ENCODE measurements at regions not wholly inside any gene's neighbourhood (a gene's known extent, or its start where the extent isn't known, plus 50 kb on each side); places are given as distances from the start of the nearest gene placed in this dataset.

- Histone ChIP-seq H3K27ac (no peak overlapping the region), H3K36me3 (replicated peaks) (no peaks in the 10 kb centered on the region), H3K4me3 (ENCODE audit: low read depth, low read length) (no peak overlapping the region), H3K27me3 (replicated peaks) (no peaks in the 10 kb centered on the region)
- in situ Hi-C loops (cut with HindIII; ENCODE audit: low pct_ligation_motif_present, low sequenced_read_pairs), result no loop called here
- DNase-seq, result no peak
- TF ChIP-seq CTCF (IDR thresholded peaks at IDR 0.05; ENCODE audit: low read depth, low read length, missing control alignments), result no peak
Measured at GRCh38 chr4:116328261-116328860, 757.0 kb downstream of the TRAM1L1 start.

- no peak for TF ChIP-seq CTCF (IDR thresholded peaks at IDR 0.05; ENCODE audit: low read depth, low read length, missing control alignments)
Measured at GRCh38 chr4:116323606-116324005, 761.8 kb downstream of the TRAM1L1 start.

GRCh38 chr4:116321471-116321870, 763.9 kb downstream of the TRAM1L1 start:
- Histone ChIP-seq H3K27ac (no peak overlapping the region), H3K27me3 (replicated peaks) (no peaks in the 10 kb centered on the region), H3K4me3 (ENCODE audit: low read depth, low read length) (no peak overlapping the region), H3K36me3 (replicated peaks) (no peaks in the 10 kb centered on the region)
- no peak for DNase-seq
- no peak for TF ChIP-seq CTCF (IDR thresholded peaks at IDR 0.05; ENCODE audit: low read depth, low read length, missing control alignments)
- in situ Hi-C loops (cut with HindIII; ENCODE audit: low pct_ligation_motif_present, low sequenced_read_pairs), result no loop called here

More at GRCh38 chr4:116323606-116324005, 761.8 kb downstream of the TRAM1L1 start:
- no peak overlapping the region for H3K27ac ChIP-seq
- DNase-seq, result no peak
- H3K4me3 ChIP-seq (ENCODE audit: low read depth, low read length), result no peak overlapping the region
- in situ Hi-C loops (cut with HindIII; ENCODE audit: low pct_ligation_motif_present, low sequenced_read_pairs), result no loop called here
- H3K27me3 ChIP-seq (replicated peaks), result no peaks in the 10 kb centered on the region
- H3K36me3 ChIP-seq (replicated peaks), result no peaks in the 10 kb centered on the region

GRCh38 chr4:116320859-116321258, 764.5 kb downstream of the TRAM1L1 start:
- in situ Hi-C loops (cut with HindIII; ENCODE audit: low pct_ligation_motif_present, low sequenced_read_pairs), result no loop called here
- no peak for DNase-seq
- no peaks in the 10 kb centered on the region for H3K27me3 ChIP-seq (replicated peaks)
- no peak overlapping the region for H3K4me3 ChIP-seq (ENCODE audit: low read depth, low read length)
- TF ChIP-seq CTCF (IDR thresholded peaks at IDR 0.05; ENCODE audit: low read depth, low read length, missing control alignments), result no peak
- no peaks in the 10 kb centered on the region for H3K36me3 ChIP-seq (replicated peaks)
- no peak overlapping the region for H3K27ac ChIP-seq

GRCh38 chr4:116303736-116304188, 781.6 kb downstream of the TRAM1L1 start:
- TF ChIP-seq CTCF (IDR thresholded peaks at IDR 0.05; ENCODE audit: low read depth, low read length, missing control alignments), result no peak
- no peak overlapping the region for H3K27ac ChIP-seq
- H3K4me3 ChIP-seq (ENCODE audit: low read depth, low read length), result no peak overlapping the region
- H3K27me3 ChIP-seq (replicated peaks), result no peaks in the 10 kb centered on the region
- no peaks in the 10 kb centered on the region for H3K36me3 ChIP-seq (replicated peaks)
- in situ Hi-C loops (cut with HindIII; ENCODE audit: low pct_ligation_motif_present, low sequenced_read_pairs), result no loop called here
- no peak for DNase-seq

Data from brain microvascular endothelial cell (primary cell).